Keratinocyte (primary cell): ENCODE measurements at regions not wholly inside any gene's neighbourhood (a gene's known extent, or its start where the extent isn't known, plus 50 kb on each side); places are given as distances from the start of the nearest gene placed in this dataset.

Experiments
- DNase-seq: peaks from one replicate; pipeline ENCODE4 v3.0.0-alpha.2; 2011; ENCODE audit warnings: low read depth, missing footprints, low spot score
- FAIRE-seq: peaks from 2 replicates; lab custom pipeline; 2011; peaks lifted over from hg19 to GRCh38; lab: Jason Lieb, UNC
- H2AFZ ChIP-seq: 2 replicates; pipeline ENCODE4 v1.6.0; 2012; ENCODE audit warnings: low read length, control low read depth, inconsistent platforms; ENCODE audit not compliant: control insufficient read depth
- H3K27ac ChIP-seq: 2 replicates; pipeline ENCODE4 v1.5.1; 2011; ENCODE audit warnings: low read length; ENCODE audit not compliant: control insufficient read depth, insufficient read depth
- H3K27me3 ChIP-seq: 3 replicates; pipeline ENCODE4 v1.6.0; 2011; ENCODE audit warnings: low read length; ENCODE audit not compliant: control insufficient read depth, insufficient read depth; ENCODE audit errors: extremely low read depth
- H3K36me3 ChIP-seq, 2 experiments: 2 replicates in 1 of 2; 3 replicates in 1 of 2; pipeline ENCODE4 v1.5.1; 2011; ENCODE audit warnings: low read length in 2 of 2, mild to moderate bottlenecking in 1 of 2; ENCODE audit not compliant: control insufficient read depth in 2 of 2, insufficient read depth in 2 of 2; ENCODE audit errors: extremely low read depth in 1 of 2
- H3K4me1 ChIP-seq: 3 replicates; pipeline ENCODE4 v1.5.1; 2011; ENCODE audit warnings: low read length; ENCODE audit not compliant: control insufficient read depth, insufficient read depth; ENCODE audit errors: extremely low read depth
- H3K4me2 ChIP-seq: 3 replicates; pipeline ENCODE4 v1.6.0; 2011; ENCODE audit warnings: low read depth, low read length; ENCODE audit not compliant: control insufficient read depth, insufficient read depth; ENCODE audit errors: extremely low read depth
- H3K4me3 ChIP-seq, 3 experiments: fragments of 200-600 bp in 1 of 3; sonication (generic) in 1 of 3; 2 replicates in 2 of 3; 3 replicates in 1 of 3; pipeline ENCODE4 v1.5.1; 2011 to 2016; ENCODE audit warnings: low read length in 3 of 3, mild to moderate bottlenecking in 3 of 3, control low read depth in 2 of 3, inconsistent platforms in 1 of 3, low read depth in 1 of 3, mixed read lengths in 1 of 3, mixed run types in 1 of 3, moderate library complexity in 1 of 3; ENCODE audit not compliant: control insufficient read depth in 2 of 3, insufficient read depth in 2 of 3; ENCODE audit errors: extremely low read depth in 1 of 3
- H3K79me2 ChIP-seq: 2 replicates; pipeline ENCODE4 v1.6.0; 2012; ENCODE audit warnings: low read length; ENCODE audit not compliant: control insufficient read depth, insufficient read depth
- H3K9ac ChIP-seq: 3 replicates; pipeline ENCODE4 v1.6.0; 2011; ENCODE audit warnings: low read length; ENCODE audit not compliant: control insufficient read depth, insufficient read depth; ENCODE audit errors: extremely low read depth
- H3K9me1 ChIP-seq: 3 replicates; pipeline ENCODE4 v1.6.0; 2011; ENCODE audit warnings: low read length; ENCODE audit not compliant: control insufficient read depth, insufficient read depth; ENCODE audit errors: extremely low read depth
- H3K9me3 ChIP-seq: 2 replicates; pipeline ENCODE4 v1.5.1; 2012; ENCODE audit warnings: low read depth, low read length; ENCODE audit not compliant: control insufficient read depth
- H4K20me1 ChIP-seq: 3 replicates; pipeline ENCODE4 v1.6.0; 2011; ENCODE audit warnings: low read length; ENCODE audit not compliant: control insufficient read depth, insufficient read depth; ENCODE audit errors: extremely low read depth
- EZH2 ChIP-seq: IDR thresholded peaks from one replicate; pipeline ENCODE4 v1.6.1; 2012; ENCODE audit warnings: inconsistent platforms, mild to moderate bottlenecking, low read length, moderate library complexity
- dilution Hi-C: fragments of 300-500 bp; cut with MboI; formaldehyde crosslinking; loops from one replicate; pipeline ENCODE4 v1.7.0; 2020; ENCODE audit warnings: low sequenced_read_pairs; ENCODE audit not compliant: extremely low pct_ligation_motif_present
- TF ChIP-seq, protein P1 (sequence below), 3 experiments: IDR thresholded peaks in 1 of 3; conservative IDR thresholded peaks in 1 of 3; optimal IDR thresholded peaks in 1 of 3; 2 replicates in 2 of 3; 3 replicates in 1 of 3; pipeline versions ENCODE3 to v1.5.1; 2011; ENCODE audit warnings: low read length in 3 of 3, mild to moderate bottlenecking in 3 of 3, moderate library complexity in 2 of 3, control low read depth in 1 of 3, inconsistent platforms in 1 of 3; ENCODE audit not compliant: insufficient read depth in 2 of 3; ENCODE audit errors: extremely low read depth in 1 of 3

DNA sequence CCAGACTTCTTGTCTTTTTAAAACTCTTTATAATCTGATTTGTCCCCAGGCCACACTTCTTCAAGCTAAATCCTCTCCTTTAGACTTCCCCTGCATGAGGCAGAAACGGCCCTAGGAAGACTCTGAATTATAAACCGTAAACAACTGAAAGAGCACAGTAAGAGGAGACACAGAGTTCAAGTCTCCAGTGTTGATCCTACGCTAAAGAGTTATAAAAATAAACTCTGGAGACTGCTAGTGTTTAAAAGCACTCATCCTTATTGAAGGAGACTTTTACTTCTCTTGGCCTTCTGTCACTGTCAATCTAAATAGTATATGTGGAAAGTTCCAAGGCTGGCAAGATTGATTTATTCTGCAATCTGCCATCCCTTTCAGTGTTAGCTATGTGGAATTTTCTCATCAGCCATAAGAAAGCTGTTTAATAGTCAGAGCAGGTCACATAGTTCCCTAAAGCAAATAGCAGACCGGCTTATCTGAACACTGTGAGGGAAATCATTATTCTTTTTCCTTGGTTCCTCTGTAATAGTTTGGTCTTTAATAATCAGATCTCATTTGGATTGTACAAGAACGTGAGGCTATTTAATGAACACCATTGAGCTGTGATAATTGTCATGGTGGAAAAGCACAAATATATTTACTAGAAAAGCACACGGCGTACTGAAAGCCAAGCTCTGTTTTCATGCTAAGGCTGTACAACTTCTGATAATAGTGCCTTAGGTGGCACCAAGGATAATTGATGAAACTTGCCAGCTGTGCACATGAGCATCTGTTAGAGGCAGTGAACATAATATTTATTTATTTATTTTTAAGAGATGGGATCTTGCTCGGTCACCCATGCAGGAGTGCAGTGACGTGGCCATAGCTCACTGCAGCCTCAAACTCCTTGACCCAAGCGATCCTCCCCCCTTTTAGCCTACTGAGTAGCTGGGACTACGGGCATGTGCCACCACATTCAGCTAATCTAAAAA, 157.7 kb downstream of the CEP135 start:
- no peaks in the 10 kb centered on the region for H3K27me3 ChIP-seq
- no peak for TF ChIP-seq EZH2
- TF ChIP-seq, protein P1, sequence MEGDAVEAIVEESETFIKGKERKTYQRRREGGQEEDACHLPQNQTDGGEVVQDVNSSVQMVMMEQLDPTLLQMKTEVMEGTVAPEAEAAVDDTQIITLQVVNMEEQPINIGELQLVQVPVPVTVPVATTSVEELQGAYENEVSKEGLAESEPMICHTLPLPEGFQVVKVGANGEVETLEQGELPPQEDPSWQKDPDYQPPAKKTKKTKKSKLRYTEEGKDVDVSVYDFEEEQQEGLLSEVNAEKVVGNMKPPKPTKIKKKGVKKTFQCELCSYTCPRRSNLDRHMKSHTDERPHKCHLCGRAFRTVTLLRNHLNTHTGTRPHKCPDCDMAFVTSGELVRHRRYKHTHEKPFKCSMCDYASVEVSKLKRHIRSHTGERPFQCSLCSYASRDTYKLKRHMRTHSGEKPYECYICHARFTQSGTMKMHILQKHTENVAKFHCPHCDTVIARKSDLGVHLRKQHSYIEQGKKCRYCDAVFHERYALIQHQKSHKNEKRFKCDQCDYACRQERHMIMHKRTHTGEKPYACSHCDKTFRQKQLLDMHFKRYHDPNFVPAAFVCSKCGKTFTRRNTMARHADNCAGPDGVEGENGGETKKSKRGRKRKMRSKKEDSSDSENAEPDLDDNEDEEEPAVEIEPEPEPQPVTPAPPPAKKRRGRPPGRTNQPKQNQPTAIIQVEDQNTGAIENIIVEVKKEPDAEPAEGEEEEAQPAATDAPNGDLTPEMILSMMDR (optimal IDR thresholded peaks at IDR 0.05 in 1 of 3, IDR thresholded peaks at IDR 0.05 in 1 of 3, conservative IDR thresholded peaks at IDR 0.05 in 1 of 3; ENCODE audit: extremely low read depth in 1 of 3, insufficient read depth in 2 of 3, low read length in 3 of 3) = no peak
- no peaks in the 10 kb centered on the region for H3K9me3 ChIP-seq
- H3K27ac ChIP-seq = no peak overlapping the region
- no peaks in the 10 kb centered on the region for H3K79me2 ChIP-seq
- H3K4me2 ChIP-seq = no peak overlapping the region
- no peaks in the 10 kb centered on the region for H4K20me1 ChIP-seq
- no peaks in the 10 kb centered on the region for H3K4me1 ChIP-seq
- H3K4me3 ChIP-seq = no peak overlapping the region
- dilution Hi-C loops = no loop called here
- no peaks in the 10 kb centered on the region for H3K36me3 ChIP-seq
- DNase-seq = no peak
- H3K9me1 ChIP-seq = no peaks in the 10 kb centered on the region
- H3K9ac ChIP-seq = no peak overlapping the region
- H2AFZ ChIP-seq = no peak overlapping the region
- no peak for FAIRE-seq

- no peak for DNase-seq
- Histone ChIP-seq H3K4me3 (no peak overlapping the region), H3K9ac (no peak overlapping the region), H4K20me1 (no peaks in the 10 kb centered on the region), H3K27ac (no peak overlapping the region), H3K4me1 (no peaks in the 10 kb centered on the region), H3K27me3 (no peaks in the 10 kb centered on the region), H2AFZ (no peak overlapping the region), H3K36me3 (no peaks in the 10 kb centered on the region), H3K9me1 (no peaks in the 10 kb centered on the region), H3K9me3 (no peaks in the 10 kb centered on the region), H3K4me2 (no peak overlapping the region), H3K79me2 (no peaks in the 10 kb centered on the region)
- FAIRE-seq = no peak
- TF ChIP-seq, protein P1 (optimal IDR thresholded peaks at IDR 0.05 in 1 of 3, IDR thresholded peaks at IDR 0.05 in 1 of 3, conservative IDR thresholded peaks at IDR 0.05 in 1 of 3; ENCODE audit: extremely low read depth in 1 of 3, insufficient read depth in 2 of 3, low read length in 3 of 3) = no peak
- no peak for TF ChIP-seq EZH2
- dilution Hi-C loops = no loop called here
These were observed 155.4 kb downstream of the CEP135 start for GRCh38 chr4:56104188-56104587.
